Gastroesophageal sphincter (tissue), 4 donors: ENCODE measurements at regions not wholly inside any gene's neighbourhood (a gene's known extent, or its start where the extent isn't known, plus 50 kb on each side); places are given as distances from the start of the nearest gene placed in this dataset.

Experiments
- ATAC-seq: fragments of 150-250 bp; one replicate; pipeline ENCODE4 v1.9.1; 2016; ENCODE audit warnings: mild to moderate bottlenecking, moderate library complexity
- H3K27ac ChIP-seq, 4 donors: fragments of 200-600 bp; sonication (generic) in 3 of 4; 1 replicate in 3 of 4; 2 replicates in 1 of 4; pipeline ENCODE4 v1.5.1; 2016 to 2019
- H3K27me3 ChIP-seq: fragments of 200-600 bp; sonication (generic); one replicate; pipeline ENCODE4 v1.5.1; 2019
- H3K36me3 ChIP-seq, 2 donors: fragments of 200-600 bp; sonication (generic); one replicate each; pipeline ENCODE4 v1.5.1; 2019; ENCODE audit warnings: control low read depth in 1 of 2
- H3K4me1 ChIP-seq, 3 donors: fragments of 200-600 bp; sonication (generic); 1 replicate in 2 of 3; 2 replicates in 1 of 3; pipeline ENCODE4 v1.5.1; 2016 to 2019; ENCODE audit warnings: control low read depth in 2 of 3
- H3K4me3 ChIP-seq, 2 donors: fragments of 200-600 bp; sonication (generic); one replicate each; pipeline ENCODE4 v1.5.1; 2019; ENCODE audit warnings: mild to moderate bottlenecking in 1 of 2, moderate library complexity in 1 of 2
- H3K9me3 ChIP-seq, 3 donors: fragments of 200-600 bp; sonication (generic); one replicate each; pipeline ENCODE4 v1.5.1; 2017 to 2019; ENCODE audit warnings: control low read depth in 2 of 3
- CTCF ChIP-seq, 4 experiments: fragments of 200-600 bp in 2 of 4; fragments of 450-650 bp in 2 of 4; sonication (generic) in 1 of 4; IDR thresholded peaks; one replicate each; pipeline ENCODE4 v1.5.1; 2017 to 2019; ENCODE audit warnings: antibody characterized with exemption in 4 of 4, mild to moderate bottlenecking in 2 of 4, moderate library complexity in 2 of 4
- EP300 ChIP-seq: sonication (generic); formaldehyde crosslinking; IDR thresholded peaks from one replicate; pipeline ENCODE4 v1.6.1; 2017; ENCODE audit warnings: antibody characterized with exemption, mild to moderate bottlenecking
- POLR2A ChIP-seq, 2 donors: fragments of 450-650 bp; IDR thresholded peaks; one replicate each; pipeline ENCODE4 v1.6.1; 2017; ENCODE audit warnings: antibody characterized with exemption in 2 of 2, mild to moderate bottlenecking in 2 of 2, moderate library complexity in 1 of 2
- POLR2AphosphoS5 ChIP-seq: sonication (generic); formaldehyde crosslinking; IDR thresholded peaks from one replicate; pipeline ENCODE4 v1.6.1; 2017; ENCODE audit warnings: antibody characterized with exemption
- WGBS, 2 donors: methylation state at CpG; one replicate each; pipeline ENCODE4 v1.1.5; 2018; ENCODE audit warnings: low coverage in 1 of 2; 5-methylcytosine and 5-hydroxymethylcytosine counted together

GRCh38 chr5:124315741-124316415, 430.6 kb downstream of the ZNF608 start:
- no peaks in the 10 kb centered on the region for H3K4me1 ChIP-seq
- H3K36me3 ChIP-seq = no peaks in the 10 kb centered on the region
- no peaks in the 10 kb centered on the region for H3K9me3 ChIP-seq
- 84 to 100% methylated on average over 2 to 3 of the region's 3 CpGs for WGBS, 2 donors
- ATAC-seq = no peak
- no peak overlapping the region for H3K4me3 ChIP-seq
- no peak overlapping the region for H3K27ac ChIP-seq
- no peak for TF ChIP-seq CTCF (IDR thresholded peaks at IDR 0.05)
- no peak for TF ChIP-seq POLR2AphosphoS5
- no peak for TF ChIP-seq POLR2A (IDR thresholded peaks at IDR 0.05)
- no peak for TF ChIP-seq EP300
- no peaks in the 10 kb centered on the region for H3K27me3 ChIP-seq

- Histone ChIP-seq H3K27ac (peak overlapping the region in 1 of 4 donors; percentile 9), H3K4me1 (peaks cover 6 to 15% (median 12%) of the 10 kb centered on the region in 3 donors), H3K27me3 (no peaks in the 10 kb centered on the region), H3K36me3 (no peaks in the 10 kb centered on the region), H3K9me3 (no peaks in the 10 kb centered on the region), H3K4me3 (no peak overlapping the region)
- TF ChIP-seq POLR2A (IDR thresholded peaks at IDR 0.05) (no peak), POLR2AphosphoS5 (peak; percentile 30)
- 45 to 57% methylated on average over 3 of the region's 3 CpGs for WGBS, 2 donors
- no peak for ATAC-seq
Observed at GRCh38 chr5:124310453-124310852, 436.0 kb downstream of the ZNF608 start.

GRCh38 chr5:124309241-124309980, 437.0 kb downstream of the ZNF608 start:
- 53 to 60% methylated on average over 6 of the region's 11 CpGs for WGBS, 2 donors
- H3K27ac ChIP-seq = no peak overlapping the region
- ATAC-seq = no peak

GRCh38 chr5:124303366-124303765, 443.1 kb downstream of the ZNF608 start:
- no peak for ATAC-seq
- no peaks in the 10 kb centered on the region for H3K9me3 ChIP-seq
- H3K4me1 ChIP-seq = peaks cover 5 to 24% (median 6%) of the 10 kb centered on the region in 3 donors
- no peak overlapping the region for H3K4me3 ChIP-seq
- no peak for TF ChIP-seq POLR2AphosphoS5
- TF ChIP-seq EP300 = no peak
- no peak for TF ChIP-seq CTCF (IDR thresholded peaks at IDR 0.05)
- TF ChIP-seq POLR2A (IDR thresholded peaks at IDR 0.05) = no peak
- 75 to 100% methylated on average over 1 of the region's 1 CpG for WGBS, 2 donors
- no peaks in the 10 kb centered on the region for H3K36me3 ChIP-seq
- peak overlapping the region in 3 of 4 donors; percentile 10 to 42 (median 39) for H3K27ac ChIP-seq
- no peaks in the 10 kb centered on the region for H3K27me3 ChIP-seq

More at GRCh38 chr5:124309241-124309980, 437.0 kb downstream of the ZNF608 start:
- Histone ChIP-seq H3K4me1 (peaks cover 6 to 15% (median 12%) of the 10 kb centered on the region in 3 donors), H3K27me3 (no peaks in the 10 kb centered on the region), H3K36me3 (no peaks in the 10 kb centered on the region), H3K4me3 (no peak overlapping the region), H3K9me3 (no peaks in the 10 kb centered on the region)
- TF ChIP-seq POLR2A (IDR thresholded peaks at IDR 0.05) (no peak), CTCF (IDR thresholded peaks at IDR 0.05) (no peak), POLR2AphosphoS5 (no peak), EP300 (no peak)

GRCh38 chr5:124302533-124302932, 443.9 kb downstream of the ZNF608 start:
- H3K36me3 ChIP-seq = no peaks in the 10 kb centered on the region
- peaks cover 5 to 24% (median 6%) of the 10 kb centered on the region in 3 donors for H3K4me1 ChIP-seq
- no peak overlapping the region for H3K4me3 ChIP-seq
- no peak for ATAC-seq
- 20 to 40% methylated on average over 1 to 2 of the region's 2 CpGs for WGBS, 2 donors
- H3K27ac ChIP-seq = peak overlapping the region in 3 of 4 donors; percentile 42 to 73 (median 56)
- H3K27me3 ChIP-seq = no peaks in the 10 kb centered on the region
- TF ChIP-seq POLR2AphosphoS5 (no peak), EP300 (no peak), CTCF (IDR thresholded peaks at IDR 0.05) (no peak), POLR2A (IDR thresholded peaks at IDR 0.05) (no peak)
- no peaks in the 10 kb centered on the region for H3K9me3 ChIP-seq
